SK-N-SH treated with all-trans-retinoic acid at 6 μM for 48 hours (cell line): ENCODE measurements at regions not wholly inside any gene's neighbourhood (a gene's known extent, or its start where the extent isn't known, plus 50 kb on each side); places are given as distances from the start of the nearest gene placed in this dataset.

ENCODE experiments used
- ATAC-seq: fragments of 200-7000 bp; cut with Tn5 transposase; 3 replicates; pipeline ENCODE4 v1.9.1; 2020; ENCODE audit warnings: mild to moderate bottlenecking, moderate library complexity
- ARNTL ChIP-seq: fragments of 450-650 bp; formaldehyde crosslinking; IDR thresholded peaks from 2 replicates; pipeline ENCODE4 v1.5.0; 2020; ENCODE audit warnings: low read depth, mild to moderate bottlenecking, moderate library complexity, borderline replicate concordance
- BACH2 ChIP-seq: fragments of 250-450 bp; sonication (Bioruptor Pico); IDR thresholded peaks from 2 replicates; pipeline ENCODE4 v1.9.0; 2021; ENCODE audit warnings: mild to moderate bottlenecking, borderline replicate concordance
- CREB5 ChIP-seq: fragments of 250-450 bp; sonication (Bioruptor Pico); IDR thresholded peaks from 2 replicates; pipeline ENCODE4 v1.5.1; 2020; ENCODE audit warnings: low read depth, mild to moderate bottlenecking, moderate library complexity
- CSDC2 ChIP-seq: fragments of 250-450 bp; sonication (Bioruptor Pico); IDR thresholded peaks from 2 replicates; pipeline ENCODE4 v1.5.0; 2020; ENCODE audit warnings: mild to moderate bottlenecking, moderate library complexity
- ESRRG ChIP-seq: fragments of 250-450 bp; sonication (Bioruptor Pico); IDR thresholded peaks from 2 replicates; pipeline ENCODE4 v1.6.1; 2021; ENCODE audit warnings: mild to moderate bottlenecking
- GLIS3 ChIP-seq: fragments of 250-450 bp; sonication (Bioruptor Pico); IDR thresholded peaks from 2 replicates; pipeline ENCODE4 v1.5.0; 2020; ENCODE audit warnings: mild to moderate bottlenecking, moderate library complexity
- ISL1 ChIP-seq: fragments of 250-450 bp; sonication (Bioruptor Pico); IDR thresholded peaks from 2 replicates; pipeline ENCODE4 v2.1.2; 2022; ENCODE audit warnings: mild to moderate bottlenecking, moderate library complexity
- OSR1 ChIP-seq: fragments of 250-450 bp; sonication (Bioruptor Pico); IDR thresholded peaks from 2 replicates; pipeline ENCODE4 v1.8.0; 2022; ENCODE audit warnings: moderate library complexity, mild to moderate bottlenecking, inconsistent platforms
- PATZ1 ChIP-seq: fragments of 250-450 bp; sonication (Bioruptor Pico); IDR thresholded peaks from 2 replicates; pipeline ENCODE4 v1.8.0; 2020; ENCODE audit warnings: mild to moderate bottlenecking, moderate library complexity, borderline replicate concordance
- POU6F1 ChIP-seq: fragments of 250-450 bp; sonication (Bioruptor Pico); IDR thresholded peaks from 2 replicates; pipeline ENCODE4 v1.8.0; 2021; ENCODE audit warnings: low read depth, mild to moderate bottlenecking, moderate library complexity, borderline replicate concordance
- RARB ChIP-seq: fragments of 250-450 bp; sonication (Bioruptor Pico); IDR thresholded peaks from 2 replicates; pipeline ENCODE4 v1.8.0; 2021; ENCODE audit warnings: mild to moderate bottlenecking, moderate library complexity
- SNAI2 ChIP-seq: fragments of 250-450 bp; sonication (Bioruptor Pico); IDR thresholded peaks from 2 replicates; pipeline ENCODE4 v1.5.0; 2020; ENCODE audit warnings: mild to moderate bottlenecking, moderate library complexity
- TCF4 ChIP-seq: fragments of 250-450 bp; sonication (Bioruptor Pico); IDR thresholded peaks from 2 replicates; pipeline ENCODE4 v1.8.0; 2021; ENCODE audit warnings: mild to moderate bottlenecking, moderate library complexity, borderline replicate concordance
- TOX ChIP-seq: fragments of 250-450 bp; sonication (Bioruptor Pico); IDR thresholded peaks from 2 replicates; pipeline ENCODE4 v1.8.0; 2021; ENCODE audit warnings: mild to moderate bottlenecking, moderate library complexity, borderline replicate concordance
- TSHZ2 ChIP-seq: fragments of 250-450 bp; sonication (Bioruptor Pico); IDR thresholded peaks from 2 replicates; pipeline ENCODE4 v1.5.0; 2020; ENCODE audit warnings: mild to moderate bottlenecking, moderate library complexity
- ZC3H10 ChIP-seq: fragments of 250-450 bp; sonication (Bioruptor Pico); IDR thresholded peaks from 2 replicates; pipeline ENCODE4 v1.5.1; 2021; ENCODE audit warnings: mild to moderate bottlenecking, moderate library complexity
- ZFP3 ChIP-seq: fragments of 250-450 bp; sonication (Bioruptor Pico); IDR thresholded peaks from 2 replicates; pipeline ENCODE4 v1.5.0; 2020; ENCODE audit warnings: mild to moderate bottlenecking, moderate library complexity
- ZFP30 ChIP-seq: fragments of 450-650 bp; formaldehyde crosslinking; IDR thresholded peaks from 2 replicates; pipeline ENCODE4 v1.5.0; 2022; ENCODE audit warnings: mild to moderate bottlenecking, moderate library complexity
- ZNF565 ChIP-seq: fragments of 450-650 bp; formaldehyde crosslinking; conservative IDR thresholded peaks from 2 replicates; pipeline ENCODE4 v1.5.0; 2020; ENCODE audit warnings: low read depth, mild to moderate bottlenecking, moderate library complexity
- ZNF70 ChIP-seq: fragments of 450-650 bp; formaldehyde crosslinking; IDR thresholded peaks from 2 replicates; pipeline ENCODE4 v1.5.0; 2020; ENCODE audit warnings: mild to moderate bottlenecking, moderate library complexity
- ZNF8 ChIP-seq: fragments of 450-650 bp; formaldehyde crosslinking; IDR thresholded peaks from 2 replicates; pipeline ENCODE4 v1.5.0; 2020; ENCODE audit warnings: mild to moderate bottlenecking, moderate library complexity

GRCh38 chr2:215847718-215848117, 165.6 kb downstream of the MREG start:
- TF ChIP-seq TCF4 (no peak), BACH2 (no peak), POU6F1 (CRISPR knock-in tag) (no peak), ARNTL (CRISPR knock-in tag) (no peak), TOX (CRISPR knock-in tag) (no peak), ZFP3 (CRISPR knock-in tag) (no peak), ZNF8 (CRISPR knock-in tag) (no peak), CSDC2 (CRISPR knock-in tag) (no peak), PATZ1 (CRISPR knock-in tag) (no peak), ZNF565 (CRISPR knock-in tag) (no peak), ISL1 (no peak), TSHZ2 (CRISPR knock-in tag) (no peak), ZNF70 (CRISPR knock-in tag) (no peak), GLIS3 (CRISPR knock-in tag) (no peak)
- TF ChIP-seq, all 23 proteins: peak for 0
- ATAC-seq = no peak

- ATAC-seq = no peak
- TF ChIP-seq ZNF70 (CRISPR knock-in tag) (no peak), ARNTL (CRISPR knock-in tag) (no peak), CSDC2 (CRISPR knock-in tag) (no peak), CREB5 (CRISPR knock-in tag) (no peak), ZFP30 (CRISPR knock-in tag) (no peak), ZC3H10 (CRISPR knock-in tag) (no peak), OSR1 (CRISPR knock-in tag) (no peak), TOX (CRISPR knock-in tag) (no peak), GLIS3 (CRISPR knock-in tag) (no peak), ZFP3 (CRISPR knock-in tag) (no peak), RARB (no peak), POU6F1 (CRISPR knock-in tag) (no peak), TSHZ2 (CRISPR knock-in tag) (no peak), SNAI2 (CRISPR knock-in tag) (no peak), BACH2 (no peak), ZNF8 (CRISPR knock-in tag) (no peak), ZNF565 (CRISPR knock-in tag) (no peak), ISL1 (no peak), ESRRG (CRISPR knock-in tag) (no peak)
Observed at GRCh38 chr2:215847056-215847455, 166.3 kb downstream of the MREG start.
